GM18499 (cell line): ENCODE measurements at regions not wholly inside any gene's neighbourhood (a gene's known extent, or its start where the extent isn't known, plus 50 kb on each side); places are given as distances from the start of the nearest gene placed in this dataset.
"Not testable (repeated sequence)": the region's sequence is repeated elsewhere in the genome, so short reads cannot be mapped to it uniquely, and the experiment has no call there.

Source experiments
- ATAC-seq: cut with Tn5 transposase; IDR thresholded peaks from one replicate; pipeline ENCODE4 v1.9.1; 2021; ENCODE audit warnings: moderate number of reproducible peaks; ENCODE audit not compliant: insufficient read depth, unreplicated experiment

DNA sequence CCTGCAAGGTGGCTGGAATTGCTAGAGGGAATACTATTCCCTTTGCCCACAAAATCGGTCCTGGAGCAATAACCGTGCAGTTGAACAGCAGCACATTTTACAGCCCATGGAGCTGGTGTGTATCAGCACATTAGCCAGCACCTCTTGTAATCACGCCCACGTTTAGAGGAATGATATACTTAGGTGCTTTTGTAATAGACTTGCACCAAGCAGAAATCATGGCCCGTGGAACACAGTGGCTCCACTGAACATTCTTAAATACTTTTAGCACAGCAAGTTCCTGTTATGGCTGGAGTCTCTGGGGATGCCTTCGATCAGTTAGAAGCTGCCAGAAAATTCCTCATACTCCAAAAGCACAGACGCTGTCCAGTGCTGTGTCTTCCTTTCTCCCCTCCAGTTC is 218.1 kb upstream of the FAM78B start:
- ATAC-seq, result no peak

DNA sequence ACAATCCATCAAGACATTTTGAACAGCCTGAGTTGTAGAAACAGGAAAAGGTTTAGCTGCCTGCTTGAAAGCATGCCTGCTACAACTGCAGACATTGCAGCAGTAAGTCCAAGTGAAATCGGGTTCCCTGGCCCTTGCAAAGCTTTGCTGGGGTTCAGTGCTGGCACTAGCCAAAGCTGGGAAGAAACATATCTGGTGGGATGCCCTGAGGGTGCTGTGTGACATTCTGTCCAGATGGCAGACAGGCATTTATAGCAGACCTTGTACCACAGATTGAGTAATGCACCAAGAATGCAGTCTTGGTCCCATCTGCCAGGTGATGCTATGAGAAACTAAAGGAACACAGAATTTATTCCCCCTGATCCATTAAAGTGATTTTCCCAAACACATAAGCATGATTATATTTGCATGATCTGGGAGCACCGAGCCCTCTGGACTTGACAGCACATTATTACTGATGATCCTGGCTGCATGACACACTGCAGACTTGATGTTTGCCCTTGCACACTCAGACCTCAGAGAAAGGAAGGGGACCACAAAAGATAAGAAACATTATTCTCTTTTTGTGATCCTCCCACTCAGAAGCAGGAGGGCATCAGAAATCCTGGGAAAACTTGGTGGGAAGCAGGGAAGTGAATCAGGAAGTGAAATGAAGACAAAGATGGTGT is 223.7 kb upstream of the FAM78B start:
- ATAC-seq, result no peak

GRCh38 chr1:166391279-166392066 is 224.7 kb upstream of the FAM78B start:
- ATAC-seq, result no peak

GRCh38 chr1:166395729-166396128 is 228.9 kb upstream of the FAM78B start:
- ATAC-seq, result no peak

DNA sequence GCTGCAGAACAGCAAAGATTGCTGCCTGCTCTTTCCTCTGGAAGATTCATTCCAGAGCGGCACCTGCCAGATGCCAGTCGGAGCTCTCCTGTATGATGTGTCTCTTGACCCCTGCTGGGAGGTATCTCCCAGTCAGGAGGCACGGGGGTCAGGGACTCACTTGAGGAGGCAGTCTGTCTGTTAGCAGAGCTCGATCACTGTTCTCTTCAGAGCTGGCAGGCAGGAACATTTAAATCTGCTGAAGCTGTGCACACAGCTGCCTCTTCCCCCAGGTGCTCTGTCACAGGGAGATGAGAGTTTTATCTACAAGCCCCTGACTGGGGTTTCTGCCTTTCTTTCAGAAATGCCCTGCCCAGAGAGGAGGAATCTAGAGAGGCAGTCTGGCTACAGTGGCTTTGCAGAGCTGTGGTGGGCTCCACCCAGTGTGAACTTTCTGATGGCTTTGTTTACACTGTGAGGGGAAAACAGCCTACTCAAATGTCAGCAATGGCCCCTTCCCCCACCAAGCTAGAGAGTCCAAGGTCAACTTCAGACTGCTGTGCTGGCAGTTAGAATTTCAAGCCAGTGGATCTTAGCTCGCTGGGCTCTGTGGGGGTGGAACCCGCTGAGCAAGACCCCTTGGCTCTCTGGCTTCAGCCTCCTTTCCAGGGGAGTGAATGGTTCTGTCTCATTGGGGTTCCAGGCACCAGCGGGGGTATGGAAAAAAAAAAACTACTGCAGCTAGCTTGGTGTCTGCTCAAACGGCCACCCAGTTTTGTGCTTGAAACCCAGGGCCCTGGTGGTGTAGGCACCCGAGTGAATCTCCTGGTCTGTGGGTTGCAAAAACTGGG is 242.7 kb upstream of the FAM78B start:
- not testable (repeated sequence) for ATAC-seq

DNA sequence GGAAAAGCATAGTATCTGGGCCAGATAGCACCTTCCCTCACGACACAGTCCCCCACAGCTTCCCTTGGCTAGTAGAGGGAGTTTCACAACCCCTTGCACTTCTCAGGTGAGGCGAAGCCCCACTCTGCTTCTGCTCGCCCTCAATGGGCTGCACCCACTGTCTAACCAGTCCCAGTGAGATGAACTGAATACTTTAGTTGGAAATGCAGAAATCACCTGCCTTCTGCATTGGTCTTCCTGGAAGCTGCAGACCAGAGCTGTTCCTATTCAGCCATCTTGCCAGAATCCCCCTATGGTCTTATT is 243.2 kb upstream of the FAM78B start:
- ATAC-seq, result no peak

DNA sequence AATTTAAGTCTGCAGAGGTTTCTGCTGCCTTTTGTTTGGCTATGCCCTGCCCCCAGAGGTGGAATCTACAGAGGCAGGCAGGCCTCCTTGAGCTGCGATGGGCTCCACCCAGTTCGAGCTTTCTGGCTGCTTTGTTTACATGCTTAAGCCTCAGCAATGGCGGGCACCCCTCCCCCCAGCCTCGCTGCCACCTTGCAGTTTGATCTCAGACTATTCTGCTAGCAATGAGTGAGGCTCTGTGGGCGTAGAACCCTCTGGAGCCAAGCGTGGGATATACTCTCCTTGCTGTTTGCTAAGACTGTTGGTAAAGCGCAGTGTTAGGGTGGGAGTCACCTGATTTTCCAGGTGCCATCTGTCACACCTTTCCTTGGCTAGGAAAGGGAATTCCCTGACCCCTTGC is 250.0 kb upstream of the FAM78B start:
- not testable (repeated sequence) for ATAC-seq

DNA sequence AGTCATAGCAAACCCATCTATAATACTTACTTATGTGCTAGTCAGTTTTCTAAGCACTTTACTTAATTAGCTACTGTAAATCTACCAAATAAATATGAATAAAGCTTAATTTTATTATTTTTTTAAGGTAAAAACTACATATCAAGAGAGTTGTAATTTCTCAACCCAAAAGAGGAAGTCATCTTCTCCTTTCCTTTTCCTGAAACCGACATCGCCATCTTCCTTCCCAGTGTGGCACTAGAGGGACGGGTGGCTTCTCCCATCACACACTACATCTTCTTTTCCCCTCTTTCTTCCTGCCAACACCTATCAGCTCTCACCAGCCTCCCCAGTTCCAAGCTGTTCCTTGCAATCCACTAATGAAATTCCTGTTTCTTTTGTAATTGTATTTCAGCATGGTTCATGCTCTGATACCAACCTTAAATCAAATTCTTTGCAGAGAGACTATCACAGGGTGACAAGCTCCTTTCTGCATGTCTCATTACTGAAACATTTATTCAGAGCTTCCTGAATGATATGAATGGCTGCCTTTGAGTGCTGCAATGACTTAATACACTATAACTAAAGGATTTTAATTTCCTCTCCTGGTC is 251.6 kb upstream of the FAM78B start:
- no peak for ATAC-seq

DNA sequence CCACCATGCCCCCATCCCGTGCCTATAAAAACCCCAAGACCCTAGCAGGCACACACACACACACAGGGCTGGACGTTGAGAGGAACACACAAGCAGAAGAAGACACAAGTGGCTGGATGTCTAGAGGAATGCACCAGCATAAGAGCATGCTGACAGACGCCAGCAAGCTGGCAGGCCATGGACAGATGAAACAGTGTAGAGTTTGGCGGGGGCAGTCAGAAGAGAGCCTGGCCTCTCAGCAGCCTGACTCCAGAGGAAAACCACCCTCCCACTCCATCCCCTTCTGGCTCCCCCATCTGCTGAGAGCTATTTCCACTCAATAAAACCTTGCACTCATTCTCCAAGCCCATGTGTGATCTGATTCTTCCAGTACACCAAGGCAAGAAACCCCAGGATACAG is 255.8 kb upstream of the FAM78B start:
- ATAC-seq, result not testable (repeated sequence)

DNA sequence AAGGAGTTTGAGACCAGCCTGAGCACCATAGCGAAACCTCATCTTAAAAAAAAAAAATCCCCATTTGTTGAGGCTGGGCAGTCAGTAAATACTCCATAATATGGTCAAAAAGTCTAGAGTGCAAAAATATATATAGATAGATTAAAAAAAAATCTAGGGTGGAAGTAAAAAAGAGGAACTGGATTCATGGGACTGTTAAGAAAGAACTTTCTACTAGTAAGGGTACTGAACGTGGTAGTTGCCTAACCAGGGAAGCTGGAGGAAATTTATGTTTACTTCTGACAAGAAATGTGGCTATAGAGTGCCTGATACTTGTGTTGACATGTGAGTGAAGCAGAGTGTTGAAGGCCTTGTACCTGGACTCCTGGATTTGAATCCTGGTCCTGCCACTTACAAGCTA is 265.9 kb upstream of the FAM78B start:
- ATAC-seq, result no peak

- ATAC-seq, result not testable (repeated sequence)
Measured at GRCh38 chr1:166433404-166434304, 266.9 kb upstream of the FAM78B start.

- no peak for ATAC-seq
Measured at GRCh38 chr1:166457700-166458099, 290.9 kb upstream of the FAM78B start.

DNA sequence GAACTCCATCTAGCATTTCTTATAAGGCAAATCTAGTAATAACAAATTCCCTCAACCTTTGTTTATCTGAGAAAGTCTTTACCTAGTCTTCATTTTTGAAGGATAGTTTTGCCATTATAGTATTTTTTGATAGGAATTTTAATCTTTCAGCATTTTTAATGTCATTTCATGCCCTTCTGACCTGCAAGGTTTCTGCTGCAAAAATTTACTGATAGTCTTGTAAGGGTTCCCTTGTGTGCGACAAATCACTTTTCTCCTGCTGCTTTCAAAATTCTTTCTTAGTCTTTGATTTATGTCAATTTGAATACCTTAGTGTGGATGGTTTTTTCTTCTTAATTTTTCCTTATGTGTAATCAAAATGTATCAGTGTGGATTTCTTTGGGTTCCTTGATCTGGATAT is 297.5 kb upstream of the FAM78B start:
- no peak for ATAC-seq

DNA sequence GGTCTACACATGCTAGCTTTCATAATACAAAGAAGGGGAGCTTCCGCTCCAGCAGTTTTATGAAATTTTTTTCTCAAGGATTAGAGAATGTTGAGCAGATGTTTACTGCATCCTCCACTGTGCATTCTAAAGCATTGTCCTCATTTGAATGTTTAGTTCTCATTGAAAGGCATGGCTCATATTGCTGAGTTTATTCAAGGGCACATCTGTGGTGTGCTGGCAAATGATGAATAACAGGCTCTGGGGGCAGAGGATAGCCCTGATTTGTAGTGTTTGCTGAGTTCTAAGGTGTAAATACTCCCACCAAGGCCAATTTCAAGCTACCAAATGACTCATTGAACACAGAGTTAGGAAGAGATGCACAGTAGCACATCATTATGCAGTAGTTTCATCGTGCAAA is 303.2 kb upstream of the FAM78B start:
- no peak for ATAC-seq

DNA sequence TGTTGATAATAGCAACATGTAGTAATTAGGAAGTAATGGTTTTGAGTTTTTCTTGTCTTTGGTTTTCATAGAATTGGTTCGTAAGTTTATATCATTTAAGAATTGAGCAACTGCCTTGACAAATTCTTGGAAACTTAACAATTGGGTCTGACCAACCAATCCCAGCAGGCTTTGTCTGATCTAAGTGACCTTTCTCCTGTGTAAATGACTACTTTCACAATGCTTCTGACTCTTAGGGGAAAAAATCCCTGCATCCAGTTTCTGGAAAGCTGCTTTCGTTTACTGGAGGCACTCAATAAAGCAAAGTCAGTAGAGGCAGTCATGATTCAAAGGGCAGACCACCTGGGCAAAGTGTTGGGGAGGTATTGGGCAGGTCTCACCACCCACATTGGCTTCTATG is 303.6 kb upstream of the FAM78B start:
- no peak for ATAC-seq

DNA sequence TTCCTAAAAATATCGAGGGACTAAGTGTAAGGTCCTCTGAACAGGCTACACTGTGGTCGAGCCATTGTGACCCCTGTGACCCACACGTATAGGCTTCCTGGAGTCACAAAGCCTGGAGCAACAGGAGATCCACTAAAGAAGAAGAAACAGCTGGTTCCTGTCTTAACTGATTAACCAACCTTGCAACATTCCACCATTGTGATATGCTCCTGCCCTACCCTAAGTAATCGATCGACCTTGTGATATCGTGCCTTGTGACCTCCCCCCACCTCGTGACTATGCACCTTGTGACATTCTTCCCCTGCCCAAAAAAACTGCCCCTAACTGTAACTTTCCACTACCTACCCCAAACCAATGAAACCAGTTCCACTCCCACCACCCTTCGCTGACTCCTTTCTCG is 304.6 kb upstream of the FAM78B start:
- no peak for ATAC-seq

- peak; percentile 83 for ATAC-seq
Measured at GRCh38 chr1:166479052-166479631, 312.3 kb upstream of the FAM78B start.

DNA sequence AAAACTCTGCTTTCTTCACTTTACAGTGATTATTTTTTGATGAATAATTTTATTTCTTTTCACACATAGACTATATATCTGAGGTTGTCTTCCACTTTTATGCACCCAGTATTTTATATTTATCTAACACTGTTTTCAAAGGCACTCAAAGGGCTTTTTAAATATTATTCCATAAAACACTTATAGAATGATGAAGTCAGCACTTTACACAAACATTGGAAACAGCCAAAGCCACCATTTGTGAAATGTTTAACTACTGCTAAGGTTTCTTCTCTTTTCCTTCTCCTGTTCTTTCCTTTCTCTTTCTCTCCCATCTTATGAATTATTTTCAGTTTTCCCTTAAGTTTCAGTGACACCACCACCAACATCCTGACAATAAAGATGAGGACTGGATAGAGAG is 317.7 kb upstream of the FAM78B start:
- ATAC-seq, result no peak

- ATAC-seq, result no peak
Measured at GRCh38 chr1:166484871-166485270, 318.1 kb upstream of the FAM78B start.

- no peak for ATAC-seq
Measured at GRCh38 chr1:166485620-166486019, 318.8 kb upstream of the FAM78B start.
